ENCODE measurements at regions not wholly inside any gene's neighbourhood (a gene's known extent, or its start where the extent isn't known, plus 50 kb on each side); places are given as distances from the start of the nearest gene placed in this dataset.

GRCh38 chr20:52372169-52372568 lies 180.6 kb upstream of the ZFP64 start:
- H3K4me3 ChIP-seq (ENCODE audit: insufficient read depth, low read depth, low read length): no peak overlapping the region
- no peak overlapping the region for H2BK15ac ChIP-seq (ENCODE audit: low read depth, low read length)
- in situ Hi-C loops (cut with MboI; ENCODE audit: low sequenced_read_pairs) (no loop called here), dilution Hi-C loops (cut with HindIII; ENCODE audit: low sequenced_read_pairs, unreplicated experiment) (no loop called here), intact Hi-C loops (cut with micrococcal nuclease) (no loop called here)
- no peaks in the 10 kb centered on the region for H3K79me1 ChIP-seq (ENCODE audit: low read depth in 1 of 2, low read length in 2 of 2)
- H4K8ac ChIP-seq (ENCODE audit: low read depth in 2 of 2, low read length in 2 of 2): no peak overlapping the region
- no peaks in the 10 kb centered on the region for H3K9me1 ChIP-seq (ENCODE audit: insufficient read depth, low read length)
- no peak overlapping the region for H3K4me2 ChIP-seq (ENCODE audit: low read depth, low read length)
- no peak overlapping the region for H2AFZ ChIP-seq (replicated peaks; ENCODE audit: low read length, poor library complexity)
- H3K14ac ChIP-seq (replicated peaks; ENCODE audit: low read depth, low read length): no peak overlapping the region
- H3K23ac ChIP-seq (ENCODE audit: low read depth, low read length): no peak overlapping the region
- H3K9me3 ChIP-seq (ENCODE audit: control insufficient read depth, insufficient read depth, low read length): no peaks in the 10 kb centered on the region
- POLR2A ChIA-PET (ENCODE audit: unreplicated experiment): no interaction called here
- TF ChIP-seq RFX5 (IDR thresholded peaks at IDR 0.05; ENCODE audit: low read depth, low read length) (no peak), RCOR1 (IDR thresholded peaks at IDR 0.05; ENCODE audit: insufficient replicate concordance, low read length) (no peak), CEBPB (IDR thresholded peaks at IDR 0.05; ENCODE audit: low read depth, low read length) (no peak), FOS (IDR thresholded peaks at IDR 0.05; ENCODE audit: low read depth, low read length) (no peak), NFE2L2 (IDR thresholded peaks at IDR 0.05; ENCODE audit: low read depth, low read length) (no peak), CTCF (conservative IDR thresholded peaks at IDR 0.05; ENCODE audit: low read depth, low read length) (no peak)
- DNase-seq: no peak
- H2AK9ac ChIP-seq (replicated peaks; ENCODE audit: low read depth, low read length, poor library complexity): no peak overlapping the region
- no peak overlapping the region for H2AK5ac ChIP-seq (ENCODE audit: low read depth, low read length)
- H3K27me3 ChIP-seq (ENCODE audit: control insufficient read depth, insufficient read depth, low read length): no peaks in the 10 kb centered on the region
- H2BK120ac ChIP-seq (ENCODE audit: low read depth, low read length): no peak overlapping the region
- WGBS, 2 experiments (ENCODE audit: extremely low coverage in 2 of 2, insufficient read length in 1 of 2): 10% methylated on average over 3 of the region's 4 CpGs; no CpG with 5 or more reads in 1 of the 2 experiments
- no peak for ATAC-seq (ENCODE audit: low read depth)
- no peak overlapping the region for H3K56ac ChIP-seq (ENCODE audit: extremely low read depth, insufficient read depth, low read length)
- no peaks in the 10 kb centered on the region for H4K20me1 ChIP-seq (ENCODE audit: insufficient read depth, low read length)
- H3K36me3 ChIP-seq (ENCODE audit: control insufficient read depth, insufficient read depth, low read length): no peaks in the 10 kb centered on the region
- H4K91ac ChIP-seq (ENCODE audit: insufficient read depth, low read depth, low read length): no peak overlapping the region
- BruUV-seq (replicated peaks): no TSS peak
- H3K27ac ChIP-seq (ENCODE audit: insufficient read depth, low read length): no peak overlapping the region
- H4K5ac ChIP-seq (ENCODE audit: low read depth, low read length): no peak overlapping the region
- H2BK5ac ChIP-seq (ENCODE audit: low read depth, low read length, poor library complexity, severe bottlenecking): no peak overlapping the region
- no peak overlapping the region for H3K18ac ChIP-seq (ENCODE audit: low read depth, low read length)
- no peak overlapping the region for H3K4ac ChIP-seq (ENCODE audit: low read depth, low read length)
- no peak overlapping the region for H2BK20ac ChIP-seq (ENCODE audit: low read depth, low read length)
- CTCF ChIA-PET: no interaction called here
- no peak overlapping the region for H3K9ac ChIP-seq (ENCODE audit: low read depth, low read length)
- no peaks in the 10 kb centered on the region for H3K4me1 ChIP-seq (ENCODE audit: control insufficient read depth, insufficient read depth, low read length)

Data from IMR-90 (cell line).